SKM-1 (cell line): ENCODE measurements at regions not wholly inside any gene's neighbourhood (a gene's known extent, or its start where the extent isn't known, plus 50 kb on each side); places are given as distances from the start of the nearest gene placed in this dataset.
"Not testable (repeated sequence)": the region's sequence is repeated elsewhere in the genome, so short reads cannot be mapped to it uniquely, and the experiment has no call there.

ENCODE experiments used
- DNase-seq: peaks from one replicate; lab custom pipeline; 2025; ENCODE audit not compliant: unreplicated experiment; lab: John Stamatoyannopoulos, UW

DNA sequence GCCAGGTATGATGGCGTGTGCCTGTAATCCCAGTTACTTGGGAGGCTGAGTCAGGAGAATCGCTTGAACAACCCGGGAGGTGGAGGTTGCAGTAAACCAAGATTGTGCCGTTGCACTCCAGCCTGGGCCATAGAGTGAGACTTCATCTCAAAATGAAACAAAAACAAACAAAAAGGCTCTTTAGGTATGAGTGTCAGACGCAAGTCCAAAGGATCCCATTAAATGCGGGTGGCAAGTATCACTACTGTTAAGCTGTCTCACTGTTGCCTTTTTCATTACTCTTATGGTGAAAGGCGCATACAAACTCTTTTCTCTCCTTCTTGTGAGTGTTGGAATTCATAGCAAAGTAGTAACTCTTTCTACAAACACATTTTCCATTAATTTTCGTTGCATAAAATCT is 688.5 kb upstream of the CHD1 start:
- no peak for DNase-seq

DNA sequence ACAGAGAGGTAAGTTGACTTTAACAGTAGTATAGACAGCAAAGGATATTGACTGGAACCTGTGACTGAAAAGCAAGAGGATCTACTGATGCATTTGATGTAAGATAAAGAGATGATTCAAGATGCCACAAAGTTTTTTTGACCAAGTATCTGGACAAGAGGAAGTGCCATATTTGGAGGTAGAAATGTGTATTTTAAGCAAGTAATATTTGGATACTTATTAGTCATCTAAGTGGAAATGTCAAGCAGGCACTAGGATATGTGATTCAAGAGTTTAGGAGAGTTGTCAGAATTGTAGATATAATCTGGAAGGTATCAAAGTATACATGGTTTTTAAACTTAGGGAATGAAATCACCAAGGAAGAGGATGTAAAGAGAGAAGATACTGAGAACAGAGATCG is 686.1 kb upstream of the CHD1 start:
- DNase-seq: no peak

- DNase-seq: no peak
These were observed 678.3 kb upstream of the CHD1 start for GRCh38 chr5:99607124-99607523.

GRCh38 chr5:99605904-99606303 is 677.1 kb upstream of the CHD1 start:
- no peak for DNase-seq

DNA sequence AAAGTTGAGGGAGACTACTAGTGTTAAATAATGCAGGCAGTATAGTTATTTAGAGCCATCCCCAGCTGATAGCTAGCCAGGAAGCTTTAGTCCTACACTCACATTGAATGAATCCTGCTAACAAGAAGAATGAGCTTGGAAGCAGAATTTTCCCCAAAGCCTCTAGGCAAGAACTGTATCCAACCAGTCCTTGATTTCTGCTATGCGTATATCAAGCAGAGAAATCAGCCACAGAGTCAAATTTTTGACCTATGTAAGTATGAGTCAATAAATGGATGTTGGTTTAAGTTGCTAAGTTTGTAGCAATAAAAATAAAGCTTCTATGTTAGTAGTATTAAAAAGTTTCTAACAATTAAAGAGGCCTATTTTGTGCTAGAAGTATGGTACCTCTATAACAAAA is 672.1 kb upstream of the CHD1 start:
- no peak for DNase-seq

DNA sequence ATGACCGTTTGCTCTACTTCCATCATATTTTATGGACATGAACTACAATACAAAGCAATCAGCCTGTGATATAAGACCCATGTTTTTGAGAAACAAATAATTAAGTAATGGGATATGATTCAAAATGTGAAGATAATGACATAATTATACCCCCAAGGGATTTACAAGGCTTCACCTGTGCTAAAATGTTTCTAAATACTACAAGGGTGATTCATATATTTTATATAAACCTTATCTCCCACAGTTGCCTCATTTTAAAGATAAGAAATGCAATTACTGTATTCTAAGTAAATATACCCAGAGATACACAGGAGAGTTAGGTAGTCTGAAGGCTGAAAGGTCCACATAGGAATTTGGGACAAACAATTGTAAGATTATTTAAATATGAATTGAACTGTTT is 662.0 kb upstream of the CHD1 start:
- no peak for DNase-seq

- DNase-seq: no peak
These were observed 660.6 kb upstream of the CHD1 start for GRCh38 chr5:99589424-99589823.

DNA sequence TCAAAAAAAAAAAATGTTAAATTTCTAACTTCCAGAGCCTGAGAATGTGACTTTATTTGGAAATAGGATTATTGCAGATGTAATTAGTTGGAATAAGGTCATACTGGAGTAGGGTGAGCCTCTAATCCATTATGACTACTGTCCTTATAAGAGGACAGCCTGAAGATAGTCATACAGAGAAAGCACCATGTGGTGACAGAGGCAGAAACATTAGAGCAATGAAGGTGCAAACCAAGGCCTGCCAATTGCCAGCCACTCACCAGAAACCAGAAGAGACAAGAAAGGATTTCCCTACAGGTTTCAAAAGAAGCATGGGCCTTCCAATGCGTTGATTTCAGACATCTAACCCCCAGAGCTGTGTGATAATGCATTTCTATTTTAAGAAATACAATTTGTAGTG is 659.2 kb upstream of the CHD1 start:
- DNase-seq: no peak

DNA sequence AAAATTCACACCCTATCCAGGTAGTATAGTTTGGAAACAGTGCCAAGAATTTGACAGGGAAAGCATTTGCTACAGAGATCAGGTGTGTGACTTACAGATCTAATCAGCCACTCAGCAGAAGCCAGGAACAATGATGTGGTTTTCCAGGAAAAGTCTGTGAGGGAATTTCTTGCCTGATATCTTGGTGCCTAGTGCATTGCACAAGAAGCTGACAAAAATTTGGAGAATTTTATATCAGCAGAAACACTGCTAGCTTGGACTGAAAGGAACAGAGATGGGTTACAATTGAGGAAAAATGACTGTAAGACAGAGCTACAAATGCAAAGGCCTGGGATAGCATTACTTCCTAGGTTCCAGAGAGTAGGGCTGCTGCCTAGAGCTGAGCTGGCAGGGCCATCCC is 658.1 kb upstream of the CHD1 start:
- DNase-seq: no peak

DNA sequence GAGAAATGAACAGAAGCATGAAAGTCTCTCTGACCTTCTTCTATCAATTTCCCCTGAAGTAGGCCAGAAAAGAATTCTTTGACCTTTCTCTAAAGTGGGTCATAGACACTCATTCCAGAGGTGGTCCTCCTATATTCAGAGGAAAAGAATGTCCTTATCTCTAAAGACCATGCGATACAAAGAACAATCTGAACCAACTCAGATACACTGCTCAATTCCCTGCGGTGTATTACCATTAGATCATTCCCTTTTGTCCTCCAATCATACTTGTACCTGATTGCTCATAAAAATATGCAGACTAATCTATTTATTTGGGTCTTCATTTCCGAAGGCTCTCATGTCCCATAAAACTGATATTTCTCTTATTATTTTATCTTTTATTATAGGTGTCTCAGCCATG is 652.4 kb upstream of the CHD1 start:
- not testable (repeated sequence) for DNase-seq

DNA sequence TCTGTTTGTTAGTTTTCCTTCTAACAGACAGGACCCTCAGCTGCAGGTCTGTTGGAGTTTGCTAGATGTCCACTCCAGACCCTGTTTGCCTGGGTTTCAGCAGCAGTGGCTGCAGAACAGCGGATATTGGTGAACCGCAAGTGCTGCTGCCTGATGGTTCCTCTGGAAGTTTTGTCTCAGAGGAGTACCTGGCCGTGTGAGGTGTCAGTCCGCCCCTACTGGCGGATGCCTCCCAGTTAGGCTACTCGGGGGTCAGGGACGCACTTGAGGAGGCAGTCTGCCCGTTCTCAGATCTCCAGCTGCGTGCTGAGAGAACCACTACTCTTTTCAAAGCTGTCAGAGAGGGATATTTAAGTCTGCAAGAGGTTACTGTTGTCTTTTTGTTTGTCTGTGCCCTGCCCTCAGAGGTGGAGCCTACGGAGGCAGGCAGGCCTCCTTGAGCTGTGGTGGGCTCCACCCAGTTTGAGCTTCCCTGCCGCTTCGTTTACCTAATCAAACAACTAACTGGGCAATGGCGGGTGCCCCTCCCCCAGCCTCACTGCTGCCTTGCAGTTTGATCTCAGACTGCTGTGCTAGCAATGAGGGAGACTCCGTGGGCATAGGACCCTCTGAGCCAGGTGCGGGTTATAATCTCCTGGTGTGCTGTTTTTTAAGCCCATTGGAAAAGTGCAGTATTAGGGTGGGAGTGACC is 634.3 kb upstream of the CHD1 start:
- DNase-seq: not testable (repeated sequence)

GRCh38 chr5:99553211-99553810 is 624.5 kb upstream of the CHD1 start:
- no peak for DNase-seq

GRCh38 chr5:99544356-99544755 is 615.5 kb upstream of the CHD1 start:
- no peak for DNase-seq

GRCh38 chr5:99543841-99544240 is 615.0 kb upstream of the CHD1 start:
- no peak for DNase-seq

- not testable (repeated sequence) for DNase-seq
These were observed 605.4 kb upstream of the CHD1 start for GRCh38 chr5:99534241-99534640.

DNA sequence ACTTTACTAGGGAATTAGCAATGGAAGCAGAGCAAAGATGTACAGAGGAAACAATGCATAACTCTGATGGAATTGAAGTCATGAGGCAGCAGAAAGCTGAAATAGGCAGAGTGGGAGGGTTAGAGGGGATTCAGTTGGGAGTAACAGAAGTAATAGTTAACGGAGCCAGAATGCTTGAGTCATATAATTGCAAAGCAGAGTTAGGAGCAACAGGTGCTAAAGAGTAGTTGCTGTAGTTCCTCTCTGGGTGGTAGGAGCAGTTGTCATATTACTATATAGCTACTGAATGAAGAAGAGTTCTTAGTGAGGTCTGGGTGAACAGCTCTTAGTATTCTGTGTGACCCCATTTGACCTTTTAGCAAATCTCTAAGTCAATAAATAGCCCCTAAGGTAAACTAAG is 592.9 kb upstream of the CHD1 start:
- DNase-seq: not testable (repeated sequence)

DNA sequence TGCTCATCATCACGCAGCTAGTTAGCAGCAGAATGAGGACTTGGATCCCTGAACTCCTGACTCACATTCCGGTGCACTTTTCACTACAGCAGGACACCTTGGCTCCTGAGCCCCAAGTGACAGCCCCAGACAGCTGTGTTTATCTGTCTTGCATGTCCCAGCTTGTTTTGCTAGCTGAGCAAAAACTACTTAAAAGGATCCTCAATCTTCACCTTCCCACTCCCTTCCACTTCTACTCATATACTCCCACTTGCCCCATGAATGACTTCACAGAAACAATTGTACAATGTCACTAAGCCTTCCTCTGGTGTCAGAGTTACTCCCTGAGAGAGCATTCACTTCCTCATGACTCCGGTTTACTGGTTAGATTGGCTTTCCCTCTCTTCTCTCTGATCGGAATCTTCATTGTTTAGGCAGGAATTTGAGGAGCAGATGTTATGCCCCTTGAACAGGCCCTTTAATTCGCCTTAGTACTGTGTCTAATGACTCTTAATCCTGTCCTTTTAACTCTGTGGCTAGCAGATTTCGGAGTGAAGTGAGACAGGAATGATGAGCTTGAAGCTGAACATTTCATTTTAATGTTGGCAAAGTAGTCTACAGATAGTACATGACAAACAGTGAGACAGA is 587.2 kb upstream of the CHD1 start:
- DNase-seq: not testable (repeated sequence)

DNA sequence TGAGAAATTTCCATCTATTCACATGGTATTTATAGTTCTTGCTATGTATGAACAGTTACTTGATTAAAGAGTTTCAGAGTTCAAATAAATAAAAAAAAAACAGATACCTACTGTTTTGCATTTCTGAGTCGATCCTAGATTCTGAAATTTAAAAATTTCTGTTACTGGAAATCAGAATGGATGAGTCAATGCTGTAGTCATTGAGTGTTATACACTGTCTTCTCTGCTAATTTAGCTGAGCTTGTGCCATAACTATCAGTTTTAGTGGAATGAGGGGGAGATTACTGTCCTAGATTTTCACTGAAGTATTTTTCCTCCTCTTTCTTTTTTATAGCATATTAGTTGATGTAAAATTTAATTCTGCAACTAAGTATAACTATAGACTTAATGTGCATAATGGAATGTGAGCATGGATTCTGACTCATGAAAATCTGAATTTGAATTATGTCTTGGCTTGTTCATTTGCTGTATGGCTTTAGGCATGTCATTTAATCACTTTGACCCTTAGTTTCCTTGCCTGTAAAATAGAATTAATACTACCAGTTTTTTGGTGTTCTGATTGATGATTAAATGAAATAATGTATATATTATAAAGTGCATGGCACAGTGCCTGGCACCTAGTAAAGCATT is 581.5 kb upstream of the CHD1 start:
- DNase-seq: not testable (repeated sequence)

GRCh38 chr5:99509064-99509463 is 580.3 kb upstream of the CHD1 start:
- DNase-seq: not testable (repeated sequence)

- not testable (repeated sequence) for DNase-seq
These were observed 566.6 kb upstream of the CHD1 start for GRCh38 chr5:99495456-99495855.

DNA sequence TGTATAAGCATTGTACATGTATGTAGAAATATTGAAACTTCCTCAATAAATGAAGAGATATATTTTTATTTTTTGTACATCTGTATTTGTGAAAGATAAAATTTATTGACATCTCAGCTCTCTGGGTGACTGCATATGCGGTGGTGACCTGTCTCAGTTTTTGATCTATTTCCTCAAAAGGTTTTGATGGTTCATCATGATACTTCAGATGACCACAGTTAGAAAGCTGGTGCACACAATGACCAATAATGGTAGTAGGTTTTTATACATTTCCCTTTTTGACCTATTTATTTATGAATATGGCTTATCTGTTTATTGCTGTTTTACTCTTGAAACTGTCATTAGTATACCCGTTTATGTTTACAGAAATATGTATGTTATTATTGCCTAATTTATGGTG is 549.6 kb upstream of the CHD1 start:
- not testable (repeated sequence) for DNase-seq

DNA sequence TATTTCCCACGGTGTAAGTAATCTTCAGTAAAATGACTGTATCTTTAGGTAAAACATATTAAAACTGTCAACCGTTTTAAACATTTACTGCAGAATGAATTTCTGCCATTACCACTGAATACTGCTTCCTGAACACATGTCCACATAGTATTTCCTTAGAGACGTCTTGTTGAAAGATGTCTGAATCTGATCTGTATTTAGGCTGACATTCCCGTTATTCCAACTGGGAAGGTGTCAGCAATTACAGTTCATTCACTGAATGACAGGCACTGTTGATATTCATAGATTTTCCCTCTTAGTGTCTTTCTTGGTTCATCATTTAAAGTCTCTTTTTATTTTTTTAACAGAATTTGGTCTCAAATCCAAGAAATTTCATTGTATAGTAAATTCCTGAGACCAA is 544.5 kb upstream of the CHD1 start:
- DNase-seq: not testable (repeated sequence)
